ENCODE measurements at regions not wholly inside any gene's neighbourhood (a gene's known extent, or its start where the extent isn't known, plus 50 kb on each side); places are given as distances from the start of the nearest gene placed in this dataset.

- no peaks in the 10 kb centered on the region for H3F3A ChIP-seq (replicated peaks; ENCODE audit: insufficient read depth)
- no peak for TF ChIP-seq YY1 (IDR thresholded peaks at IDR 0.05; ENCODE audit: low read depth)
- no peak for TF ChIP-seq RFX5 (IDR thresholded peaks at IDR 0.05; ENCODE audit: low read length)
- no peak for TF ChIP-seq TEAD4 (IDR thresholded peaks at IDR 0.05; ENCODE audit: borderline replicate concordance, insufficient read depth)
- no peak for TF ChIP-seq RXRA (IDR thresholded peaks at IDR 0.05; ENCODE audit: borderline replicate concordance, low read depth)
- no peak for TF ChIP-seq MXI1 (IDR thresholded peaks at IDR 0.05; ENCODE audit: low read depth, low read length)
- TF ChIP-seq MEF2A (IDR thresholded peaks at IDR 0.05; ENCODE audit: borderline replicate concordance, low read depth): no peak
- TF ChIP-seq GATA2 (CRISPR knock-in tag; IDR thresholded peaks at IDR 0.05): no peak
- no peak for TF ChIP-seq JUND (IDR thresholded peaks at IDR 0.05)
- TF ChIP-seq GABPA (IDR thresholded peaks at IDR 0.05; ENCODE audit: low read depth): no peak
- no peak for TF ChIP-seq NFIC (IDR thresholded peaks at IDR 0.05; ENCODE audit: borderline replicate concordance)
- TF ChIP-seq RAD21 (IDR thresholded peaks at IDR 0.05; ENCODE audit: low read length): no peak
- no peak for TF ChIP-seq CHD2 (IDR thresholded peaks at IDR 0.05; ENCODE audit: low read length, partially characterized antibody)
- no peak overlapping the region for H3K9ac ChIP-seq
- ChIA-PET CTCF (interaction anchor here (0.6 kb wide), 1 partner anchor 9 kb away, joined by 3 read pairs; no protein-coding TSS in a partner anchor), POLR2A (no interaction called here)
- no peak overlapping the region for H3K4me2 ChIP-seq
- no peak overlapping the region for H3K27ac ChIP-seq (ENCODE audit: low read depth in 2 of 2, low read length in 1 of 2)
- H3K9me3 ChIP-seq: no peaks in the 10 kb centered on the region
- no peak for DNase-seq
- H3K4me1 ChIP-seq (ENCODE audit: control insufficient read depth in 1 of 2, insufficient read depth in 2 of 2, low read depth in 1 of 2, low read length in 1 of 2): no peaks in the 10 kb centered on the region; a peak in 1 of 4 replicates
- H2AFZ ChIP-seq (ENCODE audit: low read depth): no peak overlapping the region
- H3K79me2 ChIP-seq (ENCODE audit: insufficient read depth): no peaks in the 10 kb centered on the region
- H3K9me2 ChIP-seq: no peaks in the 10 kb centered on the region
- no peak overlapping the region for H3K4me3 ChIP-seq (ENCODE audit: low read depth in 2 of 2, low read length in 1 of 2)
- no peaks in the 10 kb centered on the region for H4K20me1 ChIP-seq (ENCODE audit: insufficient read depth)
- no peaks in the 10 kb centered on the region for H3K27me3 ChIP-seq (ENCODE audit: insufficient read depth)
- no peaks in the 10 kb centered on the region for H3K36me3 ChIP-seq (replicated peaks in 1 of 2; ENCODE audit: control insufficient read depth in 1 of 2, insufficient read depth in 2 of 2, low read length in 1 of 2)
- WGBS (ENCODE audit: low lambda C conversion rate): 14% methylated on average over 1 of the region's 1 CpG
These were observed 211.4 kb upstream of the FTMT start for GRCh38 chr5:121640298-121640697.

- CTCF ChIA-PET: no interaction called here
- H3K79me2 ChIP-seq (ENCODE audit: insufficient read depth): no peaks in the 10 kb centered on the region
- H3K9me3 ChIP-seq: no peaks in the 10 kb centered on the region
- POLR2A ChIA-PET: no interaction called here
- no peak overlapping the region for H3K9ac ChIP-seq
- H3K27ac ChIP-seq (ENCODE audit: low read depth in 2 of 2, low read length in 1 of 2): no peak overlapping the region
- H3K4me2 ChIP-seq: no peak overlapping the region
- no peak overlapping the region for H2AFZ ChIP-seq (ENCODE audit: low read depth)
- H3K27me3 ChIP-seq (ENCODE audit: insufficient read depth): no peaks in the 10 kb centered on the region
- H3F3A ChIP-seq (replicated peaks; ENCODE audit: insufficient read depth): no peaks in the 10 kb centered on the region
- no peak overlapping the region for H3K4me3 ChIP-seq (ENCODE audit: low read depth in 2 of 2, low read length in 1 of 2)
- TF ChIP-seq TEAD4 (IDR thresholded peaks at IDR 0.05; ENCODE audit: borderline replicate concordance, insufficient read depth): no peak
- TF ChIP-seq ZBTB33 (IDR thresholded peaks at IDR 0.05; ENCODE audit: borderline replicate concordance, low read depth): no peak
- no peak for TF ChIP-seq SMC3 (IDR thresholded peaks at IDR 0.05; ENCODE audit: low read depth, low read length)
- TF ChIP-seq TAF1 (IDR thresholded peaks at IDR 0.05; ENCODE audit: borderline replicate concordance, low read depth, low read length): no peak
- no peak for TF ChIP-seq EZH2phosphoT487 (IDR thresholded peaks at IDR 0.05; ENCODE audit: borderline replicate concordance, low read depth)
- TF ChIP-seq USF1 (IDR thresholded peaks at IDR 0.05; ENCODE audit: borderline replicate concordance, low read depth): no peak
- no peak for TF ChIP-seq PBX3 (IDR thresholded peaks at IDR 0.05)
- no peak for TF ChIP-seq SIN3A (IDR thresholded peaks at IDR 0.05; ENCODE audit: borderline replicate concordance, low read depth, low read length)
- TF ChIP-seq EP300 (IDR thresholded peaks at IDR 0.05; ENCODE audit: borderline replicate concordance in 1 of 2, low read depth in 1 of 2, low read length in 1 of 2): no peak
- no peak for TF ChIP-seq GATA2 (CRISPR knock-in tag; IDR thresholded peaks at IDR 0.05)
- TF ChIP-seq MAX (IDR thresholded peaks at IDR 0.05; ENCODE audit: low read depth): no peak
- TF ChIP-seq YY1 (IDR thresholded peaks at IDR 0.05; ENCODE audit: low read depth): no peak
- no peak for TF ChIP-seq RFX5 (IDR thresholded peaks at IDR 0.05; ENCODE audit: low read length)
- no peak for TF ChIP-seq FOXM1 (IDR thresholded peaks at IDR 0.05; ENCODE audit: low read depth)
- TF ChIP-seq FOSL2 (IDR thresholded peaks at IDR 0.05; ENCODE audit: borderline replicate concordance, low read depth): no peak
- TF ChIP-seq GABPA (IDR thresholded peaks at IDR 0.05; ENCODE audit: low read depth): no peak
- no peak for TF ChIP-seq MEF2A (IDR thresholded peaks at IDR 0.05; ENCODE audit: borderline replicate concordance, low read depth)
- no peak for TF ChIP-seq FOXJ3 (CRISPR knock-in tag; IDR thresholded peaks at IDR 0.05)
- no peak for TF ChIP-seq RAD21 (IDR thresholded peaks at IDR 0.05; ENCODE audit: low read length)
- TF ChIP-seq TCF12 (IDR thresholded peaks at IDR 0.05): no peak
- DNase-seq: no peak
- no peaks in the 10 kb centered on the region for H3K9me2 ChIP-seq
- no peaks in the 10 kb centered on the region for H4K20me1 ChIP-seq (ENCODE audit: insufficient read depth)
- no peaks in the 10 kb centered on the region; a peak in 1 of 4 replicates for H3K4me1 ChIP-seq (ENCODE audit: control insufficient read depth in 1 of 2, insufficient read depth in 2 of 2, low read depth in 1 of 2, low read length in 1 of 2)
- no peaks in the 10 kb centered on the region for H3K36me3 ChIP-seq (replicated peaks in 1 of 2; ENCODE audit: control insufficient read depth in 1 of 2, insufficient read depth in 2 of 2, low read length in 1 of 2)
These were observed 193.5 kb upstream of the FTMT start for GRCh38 chr5:121658221-121658620.

Data from SK-N-SH (cell line).